Loucy (cell line): ENCODE measurements at regions not wholly inside any gene's neighbourhood (a gene's known extent, or its start where the extent isn't known, plus 50 kb on each side); places are given as distances from the start of the nearest gene placed in this dataset.
"Not testable (repeated sequence)": the region's sequence is repeated elsewhere in the genome, so short reads cannot be mapped to it uniquely, and the experiment has no call there.

Source experiments
- CTCF ChIP-seq: fragments of 200-600 bp; sonication (generic); conservative IDR thresholded peaks from 2 replicates; pipeline ENCODE4 v1.5.1; 2014; ENCODE audit warnings: mild to moderate bottlenecking, antibody characterized with exemption, low read length
- EZH2phosphoT487 ChIP-seq: fragments of 200-600 bp; IDR thresholded peaks from 2 replicates; pipeline ENCODE4 v1.6.1; 2018; ENCODE audit warnings: antibody characterized with exemption, mild to moderate bottlenecking, moderate library complexity, borderline replicate concordance

- not testable (repeated sequence) for TF ChIP-seq CTCF, EZH2phosphoT487
Measured at GRCh38 chrX:46151332-46151731, 393.9 kb downstream of the ZNF674 start.
